ENCODE measurements at regions not wholly inside any gene's neighbourhood (a gene's known extent, or its start where the extent isn't known, plus 50 kb on each side); places are given as distances from the start of the nearest gene placed in this dataset.

DNA sequence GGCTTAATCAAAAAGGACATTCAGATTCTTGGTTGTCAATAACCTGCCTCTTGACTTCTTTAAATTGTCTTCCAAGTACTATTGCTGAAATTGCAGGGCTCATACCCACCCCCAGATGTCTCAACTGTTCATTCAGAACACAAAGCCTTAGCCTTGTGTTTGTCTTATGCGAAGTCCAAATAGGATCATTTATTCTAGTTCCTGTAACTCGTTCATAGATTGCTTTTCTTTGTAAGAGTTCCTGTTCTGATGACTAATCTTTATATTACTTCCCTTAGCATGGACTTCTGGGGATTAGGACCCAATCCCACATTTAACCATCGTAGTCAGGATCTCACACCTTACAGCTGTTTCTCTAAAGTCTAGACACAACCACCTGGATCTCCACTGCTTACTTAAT, 226.0 kb downstream of the VEGFC start:
- Histone ChIP-seq H3K79me2 (ENCODE audit: low read depth) (no peaks in the 10 kb centered on the region), H3K4me1 (replicated peaks; ENCODE audit: insufficient read depth) (no peaks in the 10 kb centered on the region), H3K4me3 (no peak overlapping the region), H3K9me2 (ENCODE audit: insufficient read depth) (no peaks in the 10 kb centered on the region), H2AFZ (no peak overlapping the region), H3K9me3 (ENCODE audit: insufficient read depth, low read depth) (no peaks in the 10 kb centered on the region), H3K27me3 (ENCODE audit: insufficient read depth, low read depth) (no peaks in the 10 kb centered on the region), H3K36me3 (ENCODE audit: low read depth) (no peaks in the 10 kb centered on the region), H3K27ac (no peak overlapping the region), H3K4me2 (no peak overlapping the region), H4K20me1 (ENCODE audit: insufficient read depth) (no peaks in the 10 kb centered on the region), H3F3A (ENCODE audit: insufficient read depth, low read depth) (no peaks in the 10 kb centered on the region)
- no peak for TF ChIP-seq EZH2 (IDR thresholded peaks at IDR 0.05; ENCODE audit: low read depth)
- TF ChIP-seq, protein P1, sequence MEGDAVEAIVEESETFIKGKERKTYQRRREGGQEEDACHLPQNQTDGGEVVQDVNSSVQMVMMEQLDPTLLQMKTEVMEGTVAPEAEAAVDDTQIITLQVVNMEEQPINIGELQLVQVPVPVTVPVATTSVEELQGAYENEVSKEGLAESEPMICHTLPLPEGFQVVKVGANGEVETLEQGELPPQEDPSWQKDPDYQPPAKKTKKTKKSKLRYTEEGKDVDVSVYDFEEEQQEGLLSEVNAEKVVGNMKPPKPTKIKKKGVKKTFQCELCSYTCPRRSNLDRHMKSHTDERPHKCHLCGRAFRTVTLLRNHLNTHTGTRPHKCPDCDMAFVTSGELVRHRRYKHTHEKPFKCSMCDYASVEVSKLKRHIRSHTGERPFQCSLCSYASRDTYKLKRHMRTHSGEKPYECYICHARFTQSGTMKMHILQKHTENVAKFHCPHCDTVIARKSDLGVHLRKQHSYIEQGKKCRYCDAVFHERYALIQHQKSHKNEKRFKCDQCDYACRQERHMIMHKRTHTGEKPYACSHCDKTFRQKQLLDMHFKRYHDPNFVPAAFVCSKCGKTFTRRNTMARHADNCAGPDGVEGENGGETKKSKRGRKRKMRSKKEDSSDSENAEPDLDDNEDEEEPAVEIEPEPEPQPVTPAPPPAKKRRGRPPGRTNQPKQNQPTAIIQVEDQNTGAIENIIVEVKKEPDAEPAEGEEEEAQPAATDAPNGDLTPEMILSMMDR (conservative IDR thresholded peaks at IDR 0.05), result no peak
- DNase-seq, result no peak
- ChIA-PET CTCF (no interaction called here), POLR2A (ENCODE audit: unreplicated experiment) (no interaction called here)
- BruUV-seq (replicated peaks), result no TSS peak
- intact Hi-C loops (cut with micrococcal nuclease; ENCODE audit: unreplicated experiment), result loop anchor here (5.0 kb wide), 1 partner anchor 189 kb away; no protein-coding TSS in a partner anchor

DNA sequence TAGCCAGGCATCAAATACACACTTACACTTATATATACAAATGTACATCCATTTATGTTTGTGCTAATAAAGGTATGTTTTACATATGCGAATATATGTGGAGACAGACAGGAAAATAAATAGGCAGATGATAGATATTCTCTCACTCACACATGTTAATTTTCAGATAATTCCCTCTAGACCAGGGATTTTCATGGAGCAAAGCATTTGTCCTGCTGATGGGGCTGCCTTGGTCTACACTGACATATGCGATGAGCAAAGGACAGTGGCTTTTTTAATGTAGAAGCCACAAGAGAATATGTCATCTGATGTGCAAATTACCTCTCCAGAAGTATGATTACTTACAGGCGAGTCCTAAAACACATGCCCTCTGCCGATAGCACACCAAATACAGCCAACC, 224.5 kb downstream of the VEGFC start:
- TF ChIP-seq, protein P1 (conservative IDR thresholded peaks at IDR 0.05), result no peak
- TF ChIP-seq EZH2 (IDR thresholded peaks at IDR 0.05; ENCODE audit: low read depth), result no peak
- CTCF ChIA-PET, result no interaction called here

GRCh38 chr4:176569301-176569700, 223.4 kb downstream of the VEGFC start:
- ChIA-PET POLR2A (ENCODE audit: unreplicated experiment) (no interaction called here), CTCF (no interaction called here)
- Histone ChIP-seq H3F3A (ENCODE audit: insufficient read depth, low read depth) (no peaks in the 10 kb centered on the region), H3K79me2 (ENCODE audit: low read depth) (no peaks in the 10 kb centered on the region), H3K4me3 (no peak overlapping the region), H3K36me3 (ENCODE audit: low read depth) (no peaks in the 10 kb centered on the region), H3K4me1 (replicated peaks; ENCODE audit: insufficient read depth) (no peaks in the 10 kb centered on the region), H3K9me2 (ENCODE audit: insufficient read depth) (no peaks in the 10 kb centered on the region), H3K4me2 (no peak overlapping the region), H2AFZ (no peak overlapping the region), H3K27me3 (ENCODE audit: insufficient read depth, low read depth) (no peaks in the 10 kb centered on the region), H3K9me3 (ENCODE audit: insufficient read depth, low read depth) (no peaks in the 10 kb centered on the region), H3K27ac (no peak overlapping the region), H4K20me1 (ENCODE audit: insufficient read depth) (no peaks in the 10 kb centered on the region)
- BruUV-seq (replicated peaks), result no TSS peak
- DNase-seq, result no peak
- TF ChIP-seq, protein P1 (conservative IDR thresholded peaks at IDR 0.05), result no peak
- intact Hi-C loops (cut with micrococcal nuclease; ENCODE audit: unreplicated experiment), result loop anchor here (5.0 kb wide), 1 partner anchor 192 kb away; no protein-coding TSS in a partner anchor

More for the DNA sequence above, 224.5 kb downstream of the VEGFC start:
- Histone ChIP-seq H3K27ac (no peak overlapping the region), H2AFZ (no peak overlapping the region), H3F3A (ENCODE audit: insufficient read depth, low read depth) (no peaks in the 10 kb centered on the region), H3K36me3 (ENCODE audit: low read depth) (no peaks in the 10 kb centered on the region), H3K79me2 (ENCODE audit: low read depth) (no peaks in the 10 kb centered on the region), H3K4me2 (no peak overlapping the region), H3K9me3 (ENCODE audit: insufficient read depth, low read depth) (no peaks in the 10 kb centered on the region), H3K9me2 (ENCODE audit: insufficient read depth) (no peaks in the 10 kb centered on the region), H3K4me3 (no peak overlapping the region), H4K20me1 (ENCODE audit: insufficient read depth) (no peaks in the 10 kb centered on the region), H3K4me1 (replicated peaks; ENCODE audit: insufficient read depth) (no peaks in the 10 kb centered on the region), H3K27me3 (ENCODE audit: insufficient read depth, low read depth) (no peaks in the 10 kb centered on the region)
- intact Hi-C loops (cut with micrococcal nuclease; ENCODE audit: unreplicated experiment), result loop anchor here (5.0 kb wide), 1 partner anchor 191 kb away; no protein-coding TSS in a partner anchor
- BruUV-seq (replicated peaks), result no TSS peak
- no peak for DNase-seq
- POLR2A ChIA-PET (ENCODE audit: unreplicated experiment), result no interaction called here
